ENCODE measurements at regions not wholly inside any gene's neighbourhood (a gene's known extent, or its start where the extent isn't known, plus 50 kb on each side); places are given as distances from the start of the nearest gene placed in this dataset.

GRCh38 chr6:71531841-71532240, 243.2 kb downstream of the OGFRL1 start:
- no peak for DNase-seq

DNA sequence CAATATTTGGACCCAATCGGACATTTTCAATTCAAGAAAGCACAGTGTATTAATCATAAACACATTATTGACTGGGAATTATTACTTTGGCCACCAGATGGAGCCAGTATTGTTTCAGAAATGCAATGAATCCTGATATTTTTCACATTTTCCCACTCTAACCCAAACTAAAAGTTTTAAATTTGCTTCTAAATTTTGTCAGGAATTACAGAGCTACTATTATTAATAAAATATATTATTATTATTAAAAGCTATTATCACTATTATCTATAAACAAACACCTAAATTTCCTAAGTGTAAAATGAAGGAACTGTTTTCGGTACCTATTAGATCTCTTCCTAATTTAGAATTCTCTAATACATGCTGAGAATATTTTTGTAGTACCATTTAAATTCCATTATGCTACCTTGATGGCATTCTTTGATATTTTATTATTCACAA, 245.3 kb downstream of the OGFRL1 start:
- peak; percentile 2 to 14 for DNase-seq

GRCh38 chr6:71534921-71535320, 246.3 kb downstream of the OGFRL1 start:
- no peak for DNase-seq

DNA sequence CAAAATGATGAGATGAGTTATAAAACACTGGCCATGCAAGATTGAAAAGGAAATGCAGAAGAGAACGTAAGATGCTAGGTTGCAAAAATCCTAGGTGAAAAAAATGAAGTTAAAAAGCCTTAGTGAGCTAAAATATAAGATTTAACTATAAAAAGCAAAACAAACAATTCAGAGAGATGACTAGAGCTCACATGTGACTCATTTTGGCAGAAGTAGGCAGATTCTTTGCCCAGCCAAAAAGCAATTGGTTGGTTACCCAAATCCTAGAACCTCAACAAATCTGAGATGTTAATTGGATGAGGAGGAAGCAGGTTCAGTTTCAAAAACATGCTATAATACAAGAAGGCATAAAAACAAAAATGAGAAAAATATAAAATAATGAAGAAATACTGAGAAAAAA, 249.1 kb downstream of the OGFRL1 start:
- DNase-seq, result no peak

- DNase-seq, result no peak
These were observed 255.4 kb downstream of the OGFRL1 start for GRCh38 chr6:71544028-71544427.

- DNase-seq, result no peak
These were observed 256.3 kb downstream of the OGFRL1 start for GRCh38 chr6:71544906-71545305.

DNA sequence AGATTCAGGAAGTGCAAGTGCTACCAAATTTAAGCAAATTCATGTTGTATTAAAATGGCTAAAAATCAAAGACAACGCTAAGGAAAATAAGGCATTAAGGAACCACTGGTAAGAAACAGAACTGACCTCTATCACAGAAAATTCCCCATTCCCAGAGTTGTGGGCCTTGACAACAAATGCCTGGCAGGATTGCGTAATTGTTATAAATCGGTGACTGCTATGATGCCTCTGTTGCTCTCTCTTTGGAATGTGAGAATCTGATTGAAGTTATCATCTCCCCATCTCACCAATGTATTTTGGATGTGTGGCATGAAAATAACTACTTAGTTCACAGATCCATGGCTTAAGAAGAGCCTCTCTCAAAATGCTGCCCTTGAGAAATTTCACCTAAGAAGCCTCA, 257.3 kb downstream of the OGFRL1 start:
- no peak for DNase-seq

DNA sequence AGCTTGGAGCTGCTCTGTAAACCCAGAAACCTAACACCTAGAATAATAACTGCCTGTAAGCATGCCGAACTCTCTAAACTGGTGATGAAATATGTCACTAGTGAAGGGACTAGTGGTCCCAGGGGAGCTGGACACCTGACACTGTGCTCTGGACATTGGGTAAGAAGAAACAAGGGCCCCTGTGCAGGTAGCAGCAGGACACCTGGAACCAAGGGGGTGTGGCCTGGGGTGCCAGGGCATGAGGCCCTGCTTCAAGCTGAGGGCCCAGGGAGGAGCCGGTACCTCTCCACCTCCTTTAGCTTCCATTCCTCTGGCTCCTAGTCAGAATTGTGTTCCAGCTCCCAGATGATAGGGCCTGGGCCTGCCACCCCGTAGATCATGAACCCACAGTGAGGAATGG, 263.2 kb downstream of the OGFRL1 start:
- DNase-seq, result no peak

DNA sequence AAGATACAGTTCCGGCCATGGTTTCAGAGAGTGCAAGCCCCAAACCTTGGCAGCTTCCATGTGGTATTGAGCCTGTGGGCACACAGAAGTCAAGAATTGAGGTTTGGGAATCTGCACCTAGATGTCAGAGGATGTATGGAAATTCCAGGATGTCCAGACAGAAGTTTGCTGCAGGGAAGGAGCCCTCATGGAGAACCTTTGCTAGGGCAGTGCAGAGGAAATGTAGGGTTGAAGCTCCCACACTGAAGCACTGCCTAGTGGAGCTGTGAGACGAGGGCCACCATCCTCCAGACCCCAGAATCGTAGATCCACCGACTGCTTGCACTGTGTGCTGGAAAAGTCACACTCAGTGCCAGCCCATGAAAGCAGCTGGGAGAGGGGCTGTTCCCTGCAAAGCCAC, 267.5 kb downstream of the OGFRL1 start:
- DNase-seq, result no peak

- DNase-seq, result no peak
These were observed 270.4 kb downstream of the OGFRL1 start for GRCh38 chr6:71558974-71559373.

DNA sequence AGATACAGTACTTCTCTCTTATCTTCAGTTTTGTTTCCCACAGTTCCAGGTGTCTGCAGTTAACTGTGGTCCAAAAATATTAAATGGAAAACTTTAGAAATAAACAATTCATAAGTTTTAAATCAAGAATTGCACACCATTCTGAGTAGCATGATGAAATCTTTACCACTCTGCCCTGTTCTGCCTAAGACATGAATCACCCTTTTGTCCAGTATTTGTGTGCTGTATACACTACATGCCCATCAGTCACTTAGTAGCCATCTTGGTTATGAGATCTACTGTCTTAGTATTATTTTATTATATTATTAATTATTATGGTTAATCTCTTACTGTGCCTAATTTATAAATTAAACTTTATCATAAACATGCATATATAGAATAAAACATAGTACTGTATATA, 279.0 kb downstream of the OGFRL1 start:
- no peak for DNase-seq

GRCh38 chr6:71577766-71578165, 289.2 kb downstream of the OGFRL1 start:
- no peak for DNase-seq

GRCh38 chr6:71579902-71580301, 291.3 kb downstream of the OGFRL1 start:
- no peak for DNase-seq

GRCh38 chr6:71582820-71583219, 294.2 kb downstream of the OGFRL1 start:
- DNase-seq, result no peak

- DNase-seq, result no peak
These were observed 296.3 kb downstream of the OGFRL1 start for GRCh38 chr6:71584712-71585436.

- no peak for DNase-seq
These were observed 296.9 kb downstream of the OGFRL1 start for GRCh38 chr6:71585472-71585871.

- DNase-seq, result no peak
These were observed 297.9 kb upstream of the RIMS1 start for GRCh38 chr6:71588490-71588889.

GRCh38 chr6:71589254-71589653, 297.1 kb upstream of the RIMS1 start:
- DNase-seq, result no peak

DNA sequence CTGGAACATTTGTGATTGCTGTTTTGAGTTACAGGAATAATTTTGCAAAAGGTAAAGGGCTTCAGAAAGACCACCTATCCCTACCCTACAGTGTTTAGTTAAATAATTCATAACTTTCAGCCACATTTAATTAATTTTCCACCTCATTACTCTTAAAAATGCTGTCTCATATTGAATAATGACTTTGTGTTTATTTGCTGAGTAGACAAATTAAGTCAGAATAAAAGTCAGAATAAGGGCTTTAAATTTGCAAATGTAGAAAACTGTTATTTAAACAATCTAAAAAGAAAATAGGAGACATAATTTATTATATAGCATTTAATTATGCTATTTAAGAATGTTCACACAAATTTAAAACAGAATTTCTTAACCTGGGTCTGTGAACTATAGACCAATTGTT, 293.7 kb upstream of the RIMS1 start:
- no peak for DNase-seq

GRCh38 chr6:71599359-71599758, 287.0 kb upstream of the RIMS1 start:
- DNase-seq, result no peak

- no peak for DNase-seq
These were observed 283.9 kb upstream of the RIMS1 start for GRCh38 chr6:71602385-71603007.

DNA sequence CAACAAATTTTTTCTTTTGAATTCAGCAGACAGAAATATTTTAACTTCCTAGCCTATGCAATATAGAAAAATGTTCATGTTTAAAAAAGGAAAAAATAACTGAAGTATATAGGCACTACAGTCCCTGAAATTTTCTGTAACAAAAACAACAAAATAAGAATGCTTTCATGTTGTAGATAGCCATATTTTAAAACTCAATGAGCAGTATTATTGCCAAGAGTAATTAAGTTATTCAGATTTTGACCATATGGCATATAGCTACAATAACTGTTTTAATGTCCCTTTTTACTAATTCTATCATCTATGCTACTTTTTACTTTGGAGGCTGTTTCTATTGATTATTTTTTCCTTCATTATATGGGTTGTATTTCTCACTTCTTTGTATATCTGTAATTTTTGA, 283.3 kb upstream of the RIMS1 start:
- no peak for DNase-seq

DNA sequence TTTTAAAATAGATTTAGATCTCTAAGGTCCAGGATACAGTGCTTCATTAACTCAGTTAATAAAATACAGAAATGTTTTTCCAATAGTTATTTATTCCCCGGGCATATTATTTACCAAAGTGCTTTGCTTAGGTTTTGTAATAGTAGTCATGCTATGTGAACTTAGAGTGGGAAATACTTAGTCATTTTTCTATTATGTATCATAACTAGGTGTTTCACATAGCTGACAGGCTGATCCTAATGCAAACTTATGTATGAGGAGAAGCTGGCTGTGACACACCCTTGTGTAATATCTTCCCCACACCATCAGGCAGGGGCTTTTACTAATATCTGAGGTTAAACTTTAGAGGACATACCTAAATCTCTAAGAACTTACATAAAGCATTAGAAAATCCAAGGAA, 277.7 kb upstream of the RIMS1 start:
- DNase-seq, result no peak

DNA sequence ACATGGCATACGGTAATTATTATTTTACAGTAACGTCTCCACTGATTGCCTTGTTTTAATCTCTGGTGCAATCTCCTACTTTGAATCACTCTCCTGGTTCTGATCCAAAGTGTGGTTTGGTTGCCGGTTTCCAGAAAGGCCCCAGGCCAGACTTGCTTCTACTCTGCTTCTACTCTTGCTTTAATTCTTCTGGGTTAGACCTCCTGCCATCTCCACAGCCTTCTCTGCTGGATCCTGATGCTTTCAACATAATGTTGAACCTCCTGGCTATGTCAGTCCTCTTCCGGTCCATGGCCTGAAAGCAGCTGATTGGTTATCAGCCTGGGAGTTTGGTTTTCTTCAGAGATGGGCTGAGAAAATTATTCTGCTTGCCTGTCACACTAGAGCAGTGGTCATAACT, 266.5 kb upstream of the RIMS1 start:
- DNase-seq, result no peak
